Mesothelial cell of epicardium (in vitro differentiated cells): ENCODE measurements at regions not wholly inside any gene's neighbourhood (a gene's known extent, or its start where the extent isn't known, plus 50 kb on each side); places are given as distances from the start of the nearest gene placed in this dataset.

Experiments used
- DNase-seq, 2 experiments: peaks; one replicate each; pipeline ENCODE4 v3.0.0; 2021; ENCODE audit warnings: low spot score in 2 of 2; ENCODE audit not compliant: unreplicated experiment in 2 of 2
- H3K27ac Mint-ChIP-seq: 2 replicates; pipeline ENCODE4 v1.8.0; 2021; ENCODE audit warnings: mixed read lengths
- H3K27me3 Mint-ChIP-seq: 2 replicates; pipeline ENCODE4 v1.8.0; 2021; ENCODE audit warnings: low read depth, mixed read lengths
- H3K36me3 Mint-ChIP-seq: 2 replicates; pipeline ENCODE4 v1.8.0; 2021; ENCODE audit warnings: mixed read lengths
- H3K4me1 Mint-ChIP-seq: 2 replicates; pipeline ENCODE4 v1.8.0; 2021; ENCODE audit warnings: mixed read lengths
- H3K4me3 Mint-ChIP-seq: 2 replicates; pipeline ENCODE4 v1.8.0; 2021; ENCODE audit warnings: mild to moderate bottlenecking, moderate library complexity, mixed read lengths
- H3K9me3 Mint-ChIP-seq: 2 replicates; pipeline ENCODE4 v1.8.0; 2021; ENCODE audit warnings: mixed read lengths
- CTCF ChIP-seq: fragments of 200-600 bp; sonication (generic); IDR thresholded peaks from one replicate; pipeline ENCODE4 v1.5.0; 2021; ENCODE audit warnings: antibody characterized with exemption; ENCODE audit not compliant: unreplicated experiment

DNA sequence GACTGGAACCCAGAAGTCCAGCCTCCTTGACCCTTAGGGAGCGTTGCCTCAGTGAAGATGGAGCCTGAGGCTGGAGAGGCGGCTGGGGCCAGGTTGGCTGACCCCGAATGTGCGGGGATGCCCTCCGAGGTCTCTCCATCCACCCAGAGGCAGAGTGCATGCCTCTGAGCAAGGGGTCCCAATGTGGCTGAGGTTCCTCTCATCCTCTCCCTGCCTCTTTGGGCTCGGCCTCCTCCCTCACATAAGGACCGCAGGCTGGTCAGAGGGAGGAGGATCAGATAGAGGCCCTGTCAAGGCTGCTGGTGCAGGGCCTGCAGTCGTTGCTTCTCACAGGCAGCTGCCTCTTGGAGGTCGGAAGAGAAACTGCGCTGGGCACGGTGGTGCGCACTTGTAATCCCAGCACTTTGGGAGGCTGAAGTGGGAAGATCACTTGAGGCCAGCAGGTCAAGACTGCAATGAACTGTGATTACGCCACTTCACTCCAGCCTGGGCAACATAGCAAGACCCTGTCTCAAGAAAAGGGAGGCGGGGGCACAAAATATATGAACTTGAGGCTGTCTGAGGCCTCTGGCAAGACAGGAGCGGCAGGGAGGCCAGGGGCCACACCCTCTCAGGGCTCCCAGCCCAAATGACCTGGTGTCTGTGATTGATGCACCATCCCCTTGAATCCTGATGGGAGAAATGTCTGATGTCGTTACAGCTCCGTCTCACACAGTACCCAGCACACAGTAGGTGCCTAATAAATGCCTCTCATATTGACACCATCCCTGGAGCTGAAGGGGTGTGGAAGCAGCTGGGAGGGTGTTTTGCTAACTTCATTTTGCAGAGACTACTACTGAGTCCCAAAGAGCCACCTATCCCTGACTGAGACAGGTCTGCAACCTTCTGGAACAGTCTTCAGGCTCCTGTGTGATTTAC, 220.1 kb upstream of the GSE1 start:
- DNase-seq: peak; percentile 9 to 21
- Mint-ChIP-seq H3K9me3 (no peaks in the 10 kb centered on the region), H3K27ac (no peak overlapping the region), H3K4me1 (peaks cover 50% of the 10 kb centered on the region), H3K4me3 (no peak overlapping the region), H3K27me3 (no peaks in the 10 kb centered on the region), H3K36me3 (no peaks in the 10 kb centered on the region)
- TF ChIP-seq CTCF: no peak

DNA sequence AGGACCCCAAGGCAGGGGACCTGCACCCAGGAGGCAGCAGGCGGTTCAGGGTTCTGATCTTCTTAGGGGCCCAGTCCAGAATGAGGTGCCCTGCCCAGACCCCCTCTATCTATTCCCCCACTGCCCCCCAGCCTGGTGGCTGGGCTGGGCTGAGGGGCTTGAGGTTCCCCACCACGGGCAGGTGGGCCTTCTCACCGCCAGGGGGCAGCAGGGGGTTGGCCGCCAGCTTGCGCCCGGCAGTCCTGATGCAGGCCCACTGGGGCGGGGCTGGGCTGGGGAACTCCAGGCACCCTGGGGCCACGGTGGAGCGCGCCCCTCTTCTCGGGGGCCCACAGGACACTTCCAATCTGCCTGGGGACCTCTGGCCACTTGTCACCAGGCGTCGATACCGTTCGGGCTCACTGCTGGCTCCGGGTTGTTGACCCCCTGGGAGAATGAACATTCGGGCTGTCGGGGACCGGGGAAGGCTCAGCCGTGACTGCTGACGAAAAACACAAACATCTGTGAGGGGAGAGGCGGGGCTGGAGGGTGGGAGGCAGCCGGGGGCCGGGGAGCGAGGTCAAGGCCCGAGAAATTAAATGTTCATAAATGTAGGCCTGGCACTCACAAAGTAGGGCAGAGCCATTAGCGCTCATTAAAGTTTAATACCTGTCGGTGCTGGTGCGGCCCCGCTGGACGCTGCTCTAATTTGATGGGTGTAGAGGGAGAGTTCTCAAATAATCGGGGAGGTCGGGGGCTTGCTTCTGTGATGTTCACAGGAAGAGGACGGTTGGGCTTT, 219.3 kb upstream of the GSE1 start:
- Mint-ChIP-seq H3K4me3 (peak overlapping the region; percentile 37), H3K27ac (peak overlapping the region; percentile 47), H3K36me3 (no peaks in the 10 kb centered on the region), H3K9me3 (no peaks in the 10 kb centered on the region), H3K27me3 (no peaks in the 10 kb centered on the region), H3K4me1 (peaks cover 50% of the 10 kb centered on the region)
- DNase-seq: peak; percentile 81 to 91
- TF ChIP-seq CTCF: peak; percentile 96

GRCh38 chr16:85394456-85395206, 218.5 kb upstream of the GSE1 start:
- no peak overlapping the region for H3K4me3 Mint-ChIP-seq
- peak; percentile 16 to 39 for DNase-seq
- H3K4me1 Mint-ChIP-seq: peaks cover 50% of the 10 kb centered on the region
- no peaks in the 10 kb centered on the region for H3K36me3 Mint-ChIP-seq
- H3K27ac Mint-ChIP-seq: peak overlapping the region; percentile 61
- TF ChIP-seq CTCF: no peak
- no peaks in the 10 kb centered on the region for H3K27me3 Mint-ChIP-seq
- no peaks in the 10 kb centered on the region for H3K9me3 Mint-ChIP-seq

GRCh38 chr16:85395207-85395912, 217.8 kb upstream of the GSE1 start:
- Mint-ChIP-seq H3K36me3 (no peaks in the 10 kb centered on the region), H3K4me1 (peaks cover 46% of the 10 kb centered on the region), H3K9me3 (no peaks in the 10 kb centered on the region), H3K27ac (peak overlapping the region; percentile 85), H3K4me3 (no peak overlapping the region), H3K27me3 (no peaks in the 10 kb centered on the region)
- TF ChIP-seq CTCF: no peak
- peak; percentile 52 to 69 for DNase-seq
